T-helper 1 cell (primary cell): ENCODE measurements at regions not wholly inside any gene's neighbourhood (a gene's known extent, or its start where the extent isn't known, plus 50 kb on each side); places are given as distances from the start of the nearest gene placed in this dataset.

Source experiments
- DNase-seq, 5 donors: peaks; one replicate each; pipeline ENCODE4 v3.0.0-alpha.2; 2012 to 2020

GRCh38 chr11:69365558-69365957 is 71.6 kb downstream of the MYEOV start:
- no peak for DNase-seq

DNA sequence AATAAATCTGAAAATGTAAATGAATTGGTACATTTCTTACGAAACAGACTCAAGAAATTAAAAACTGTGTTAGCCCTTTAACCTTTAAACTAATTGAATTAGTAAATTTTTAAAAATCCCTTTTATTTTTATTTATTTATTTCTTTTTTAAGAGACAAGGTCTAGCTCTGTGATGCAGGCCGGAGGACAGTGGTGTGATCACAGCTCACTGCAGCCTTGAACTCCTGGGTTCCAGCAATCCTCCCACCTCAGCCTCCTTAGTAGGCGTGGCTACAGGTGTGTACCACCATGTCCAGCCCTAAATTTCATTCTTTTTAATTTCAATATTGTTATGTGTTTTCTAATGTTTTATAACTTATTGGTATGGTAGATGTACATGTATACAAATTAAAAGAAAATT is 72.6 kb downstream of the MYEOV start:
- DNase-seq, result no peak

- DNase-seq, result no peak
Observed at GRCh38 chr11:69367211-69367964, 73.4 kb downstream of the MYEOV start.

DNA sequence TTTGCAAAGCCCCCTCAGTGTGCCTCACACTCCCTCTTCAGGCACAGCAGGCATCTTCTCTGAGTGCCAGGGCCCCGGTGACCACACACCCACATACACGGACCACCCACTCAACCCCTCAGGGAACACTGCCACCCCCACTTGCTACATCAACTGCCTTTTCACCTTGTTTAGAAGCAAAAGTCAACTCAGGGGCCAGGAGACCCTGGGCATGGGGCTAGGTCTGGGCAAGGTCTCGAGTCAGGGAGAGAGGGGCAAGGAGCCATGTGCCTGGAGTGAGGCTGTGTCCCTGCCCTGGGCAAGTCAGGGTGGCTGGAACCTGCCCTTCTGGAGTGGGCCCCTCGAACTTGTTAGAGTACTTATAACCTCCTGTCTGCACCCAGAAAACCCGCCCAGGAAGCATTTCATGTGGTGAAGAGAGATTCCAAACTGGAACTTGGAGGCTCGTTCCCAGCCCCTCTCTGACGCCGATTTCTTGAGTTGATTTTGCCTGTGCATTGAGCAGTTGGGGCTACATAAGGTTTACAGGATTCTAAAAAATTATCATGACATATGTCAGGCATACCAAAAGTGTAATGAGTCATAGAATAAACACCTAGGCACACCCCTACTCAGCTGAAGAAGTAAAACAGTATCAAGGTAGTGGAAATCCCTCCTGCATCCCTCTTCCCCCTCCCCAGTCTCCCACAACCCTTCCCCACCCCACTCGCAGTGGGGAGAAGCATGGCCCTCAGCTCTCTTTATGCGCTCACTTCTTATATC is 74.3 kb downstream of the MYEOV start:
- DNase-seq, result no peak

DNA sequence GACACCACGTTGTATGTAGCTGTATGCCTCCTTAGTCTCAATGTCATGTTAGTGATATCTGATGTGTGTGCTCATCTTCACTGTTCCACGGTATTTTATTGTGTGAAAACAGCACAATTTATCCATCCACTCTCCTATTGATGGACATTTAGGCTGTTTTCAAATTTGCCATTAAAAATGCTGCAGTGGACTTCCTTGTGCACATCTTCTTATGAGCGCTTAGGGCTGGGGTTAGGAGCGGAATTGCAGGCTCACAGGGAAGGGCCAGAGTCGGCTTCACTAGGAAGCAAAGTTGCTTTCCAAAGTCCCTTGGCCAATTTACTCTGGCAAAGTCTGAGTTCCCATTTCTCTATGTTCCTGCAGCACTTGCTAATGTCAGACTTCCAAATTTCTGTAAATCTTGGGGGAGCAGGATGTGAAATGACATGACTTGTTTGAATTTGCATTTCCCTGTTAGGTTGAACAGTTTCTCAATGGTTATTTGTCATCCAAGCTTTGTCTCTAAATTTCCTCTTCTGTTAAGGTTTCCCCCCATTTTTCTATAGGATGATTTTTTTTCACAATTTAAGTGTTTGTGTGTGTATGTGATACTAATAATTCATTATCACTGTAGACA is 75.4 kb downstream of the MYEOV start:
- DNase-seq, result no peak

GRCh38 chr11:69369945-69370344 is 76.0 kb downstream of the MYEOV start:
- no peak for DNase-seq

GRCh38 chr11:69370984-69371709 is 77.2 kb downstream of the MYEOV start:
- DNase-seq, result no peak

DNA sequence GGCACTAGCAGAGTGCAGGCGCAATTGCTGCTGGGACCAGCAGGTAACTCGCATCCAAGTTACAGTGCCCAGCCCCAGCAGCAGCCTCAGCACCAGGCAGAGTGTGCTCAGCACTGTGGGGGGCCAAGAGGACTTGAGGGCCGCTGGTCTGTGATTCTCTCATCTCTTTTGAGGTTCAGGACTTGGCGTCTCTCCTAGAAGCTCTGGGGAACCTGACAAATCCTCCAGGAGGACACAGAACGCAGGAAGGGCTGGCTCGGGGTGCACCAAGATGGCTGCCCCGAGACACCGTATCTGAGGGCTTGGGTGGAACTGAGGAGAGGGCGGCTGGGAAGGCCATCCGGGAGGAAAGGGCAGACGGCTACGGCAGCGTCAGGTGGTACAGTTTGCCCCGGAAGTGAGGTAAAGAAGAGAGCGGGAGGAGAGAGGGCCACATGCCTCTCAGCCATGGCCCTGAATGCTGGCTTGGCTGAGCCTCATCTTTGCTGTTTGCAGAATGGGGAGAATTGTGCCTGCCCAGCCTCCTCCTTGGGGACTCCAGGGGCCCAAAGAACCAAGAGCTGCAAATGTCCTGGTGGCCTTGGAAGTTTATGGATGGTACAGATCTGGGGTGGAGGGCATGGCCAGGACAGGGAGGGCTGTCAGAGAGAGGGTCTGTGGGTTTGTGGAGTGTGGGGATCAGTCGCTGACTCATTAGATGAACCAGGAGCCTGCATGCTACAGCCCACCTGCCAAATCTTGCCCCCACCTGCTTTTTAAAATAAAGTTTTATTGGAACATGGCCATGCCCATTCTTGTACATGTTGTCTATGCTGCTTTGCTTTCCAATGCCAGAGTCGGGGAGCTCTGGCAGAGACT is 78.0 kb downstream of the MYEOV start:
- DNase-seq, result no peak

- no peak for DNase-seq
Observed at GRCh38 chr11:69372589-69373250, 78.8 kb downstream of the MYEOV start.

- DNase-seq, result no peak
Observed at GRCh38 chr11:69373251-69373635, 79.3 kb downstream of the MYEOV start.

DNA sequence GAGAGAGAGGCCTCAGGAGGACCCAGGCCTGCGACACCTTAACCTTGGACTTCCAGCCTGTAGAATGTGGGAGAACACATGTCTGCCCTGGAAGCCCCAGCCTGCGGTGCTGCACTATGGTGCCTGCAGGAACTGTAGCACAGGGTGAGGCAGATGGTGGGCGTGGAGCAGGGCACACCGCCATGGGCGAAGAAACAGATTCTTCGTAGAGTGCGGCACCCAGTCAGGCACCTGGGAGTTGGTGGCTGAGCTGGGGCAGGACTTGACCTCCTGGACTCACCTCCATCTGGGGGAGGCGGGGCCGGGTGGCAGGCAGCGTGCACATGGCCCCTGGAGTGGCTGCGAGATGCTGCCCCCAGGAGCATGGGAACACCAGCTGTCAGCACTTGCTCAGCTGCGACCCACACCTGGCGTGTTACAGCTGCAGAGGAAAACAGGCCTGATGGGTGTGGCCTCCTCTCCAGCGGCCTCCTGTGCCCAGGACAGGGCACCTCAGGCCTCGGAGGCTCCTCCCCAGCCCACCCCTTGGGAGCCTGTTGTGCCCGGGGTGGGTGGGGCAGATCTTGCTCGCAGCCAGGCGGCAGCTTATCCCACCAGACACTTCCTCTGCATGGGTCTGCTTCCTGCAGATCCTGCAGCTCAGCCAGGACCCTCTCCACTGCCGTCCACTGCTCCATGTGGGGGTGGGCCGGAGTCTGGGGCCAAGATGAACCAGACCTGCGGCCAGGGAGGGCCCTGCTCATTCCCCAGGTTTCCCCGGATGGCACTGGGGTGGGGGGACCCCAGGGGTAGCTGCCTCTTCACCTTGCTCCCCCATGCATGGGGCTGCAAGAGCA is 80.4 kb downstream of the MYEOV start:
- DNase-seq, result no peak

GRCh38 chr11:69374946-69375310 is 81.0 kb downstream of the MYEOV start:
- no peak for DNase-seq

DNA sequence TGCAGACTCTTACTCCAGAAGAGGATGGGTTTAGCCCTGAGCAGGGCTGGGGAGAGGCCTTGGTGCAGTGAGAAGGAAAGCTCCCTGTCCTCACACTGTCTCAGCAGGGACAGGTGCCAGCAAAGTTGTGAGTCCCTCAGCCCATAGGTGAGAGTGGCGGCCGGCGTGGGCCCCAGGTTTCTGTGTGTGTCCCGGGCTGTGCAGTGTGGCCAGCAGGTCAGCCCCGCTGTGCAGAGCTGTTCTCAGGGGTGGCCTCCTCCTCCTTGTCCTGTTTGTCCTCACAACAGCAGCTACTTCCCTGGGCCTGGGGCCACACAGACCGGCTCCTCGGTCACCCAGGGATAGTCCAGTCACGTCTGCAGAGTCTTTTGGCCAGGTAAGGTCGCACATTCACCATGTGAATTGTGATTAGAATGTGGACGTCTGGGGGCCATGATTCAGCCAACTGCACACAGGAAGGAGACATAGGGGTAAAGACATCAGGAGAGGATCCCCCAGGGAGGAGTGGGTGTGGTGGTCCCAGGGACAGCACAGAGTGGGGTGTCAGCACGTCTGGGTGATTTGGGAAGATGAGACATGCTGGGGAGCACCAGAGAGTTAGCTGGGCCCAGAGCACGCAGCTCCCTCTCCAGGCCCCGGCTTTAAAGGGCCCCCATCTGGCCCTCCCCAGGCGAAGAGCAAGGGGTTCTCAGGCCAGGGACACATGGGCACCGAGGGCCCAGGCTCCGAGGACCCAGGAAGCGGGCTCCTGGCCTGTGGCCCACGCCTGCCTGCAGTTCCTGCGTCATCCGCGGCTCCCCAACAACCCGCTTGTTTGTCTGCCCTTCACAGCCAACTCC is 81.6 kb downstream of the MYEOV start:
- no peak for DNase-seq

- DNase-seq, result no peak
Observed at GRCh38 chr11:69376155-69377028, 82.4 kb downstream of the MYEOV start.

DNA sequence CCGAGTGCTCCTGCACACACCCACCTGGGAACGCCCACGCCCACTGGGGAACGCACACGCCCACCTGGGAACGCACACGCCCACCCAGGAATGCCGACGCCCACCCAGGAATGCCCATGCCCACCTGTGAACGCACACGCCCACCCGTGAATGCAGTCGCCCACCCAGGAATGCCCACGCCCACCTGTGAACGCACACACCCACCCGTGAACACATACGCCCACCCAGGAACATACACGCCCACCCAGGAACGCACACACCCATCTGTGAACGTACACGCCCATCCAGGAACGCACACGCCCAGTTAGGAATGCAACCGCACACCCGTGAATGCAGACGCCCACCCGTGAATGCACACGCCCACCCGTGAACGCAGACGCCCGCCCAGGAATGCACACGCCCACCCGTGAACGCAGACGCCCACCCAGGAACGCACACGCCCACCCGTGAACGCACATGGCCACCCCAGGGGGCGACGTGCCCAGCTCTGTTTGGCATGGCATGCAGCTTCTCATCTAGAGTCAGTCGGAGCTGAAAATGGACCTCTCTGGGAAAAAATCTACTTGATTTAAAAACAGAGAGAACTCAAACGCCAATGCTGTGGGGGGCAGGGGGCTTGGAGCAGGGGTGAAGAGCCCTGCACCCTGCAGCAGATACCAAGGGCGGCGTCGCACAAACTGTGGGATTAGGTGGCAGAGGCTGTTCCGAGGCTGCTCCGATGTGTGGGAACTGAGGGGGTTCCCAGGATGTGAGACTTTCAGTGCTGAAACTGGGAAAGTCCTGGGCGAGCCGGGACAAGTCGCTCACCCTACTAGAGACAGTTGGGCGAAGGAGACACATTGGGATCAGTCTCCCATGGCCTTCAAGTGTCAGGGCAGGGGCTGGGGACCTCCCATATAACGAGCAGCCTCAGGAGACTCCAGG is 83.3 kb downstream of the MYEOV start:
- DNase-seq, result peak in 1 of 5 donors; percentile 4

GRCh38 chr11:69377953-69378302 is 84.0 kb downstream of the MYEOV start:
- DNase-seq, result peak in 1 of 5 donors; percentile 5

DNA sequence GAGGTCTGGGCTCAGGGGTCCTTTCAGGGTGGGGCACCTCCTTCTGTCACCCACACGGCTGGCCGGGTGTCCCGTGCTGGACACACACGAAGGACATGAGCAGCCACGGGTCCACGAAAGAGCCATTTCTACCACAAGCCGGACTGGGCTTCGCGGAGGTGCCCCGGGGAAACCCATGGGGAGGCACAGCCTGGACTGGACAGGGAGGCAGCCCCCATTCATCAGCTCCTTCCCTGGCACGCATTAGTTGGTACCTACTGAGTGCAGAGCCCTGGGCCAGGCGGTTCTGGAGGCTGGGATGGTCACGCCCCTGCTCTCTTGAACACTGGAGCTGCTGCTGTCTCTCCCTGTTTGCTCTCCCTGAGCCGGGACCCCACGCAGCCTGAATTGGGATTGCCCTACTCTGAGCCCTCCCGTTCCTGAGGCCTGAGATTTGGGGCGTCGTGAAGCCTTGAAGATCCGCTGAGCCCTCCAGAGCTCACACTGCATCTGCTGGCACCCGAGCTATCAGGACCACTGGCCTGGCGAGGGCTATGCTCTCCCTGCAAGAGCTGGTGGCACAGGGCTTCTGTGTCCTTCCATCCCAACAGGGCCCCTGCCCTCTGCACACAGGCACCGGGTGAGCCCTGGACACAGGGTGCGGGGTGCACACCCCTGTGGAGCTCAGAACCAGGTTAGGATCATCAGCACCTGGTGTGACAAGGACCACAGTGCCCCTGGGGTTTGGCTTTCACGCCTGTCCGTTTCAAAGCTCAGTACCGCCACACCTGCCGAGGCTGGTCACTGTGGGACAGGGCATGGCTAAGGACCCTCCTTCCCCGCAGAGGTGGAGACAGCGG is 84.6 kb downstream of the MYEOV start:
- DNase-seq, result peak in 1 of 5 donors; percentile 6
